Brain pericyte (primary cell): ENCODE measurements at regions not wholly inside any gene's neighbourhood (a gene's known extent, or its start where the extent isn't known, plus 50 kb on each side); places are given as distances from the start of the nearest gene placed in this dataset.
A peak's percentile ranks its signal among the peaks of the same experiment; 100 is the strongest.

ENCODE experiments used
- DNase-seq: peaks from one replicate; pipeline ENCODE4 v3.0.0-alpha.2; 2012; ENCODE audit warnings: low read depth, low spot score

DNA sequence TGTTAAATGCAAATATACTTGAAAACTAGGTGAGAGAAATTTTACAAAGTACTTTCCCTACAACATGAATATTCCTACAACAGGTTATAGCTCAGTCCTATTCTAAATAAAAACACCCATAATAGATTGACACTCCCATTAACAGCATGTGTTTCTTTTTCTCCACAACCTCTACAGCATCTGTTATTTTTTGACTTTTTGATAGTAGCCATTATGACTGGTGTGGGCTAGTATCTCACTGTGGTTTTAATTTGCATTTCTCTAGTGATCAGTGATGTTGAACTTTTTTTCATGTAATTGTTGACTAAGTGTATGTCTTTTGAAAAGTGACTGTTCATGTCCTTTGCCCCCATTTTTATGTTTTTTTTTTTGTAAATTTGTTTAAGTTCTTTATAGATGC is 1506.1 kb upstream of the CDH9 start:
- no peak for DNase-seq

DNA sequence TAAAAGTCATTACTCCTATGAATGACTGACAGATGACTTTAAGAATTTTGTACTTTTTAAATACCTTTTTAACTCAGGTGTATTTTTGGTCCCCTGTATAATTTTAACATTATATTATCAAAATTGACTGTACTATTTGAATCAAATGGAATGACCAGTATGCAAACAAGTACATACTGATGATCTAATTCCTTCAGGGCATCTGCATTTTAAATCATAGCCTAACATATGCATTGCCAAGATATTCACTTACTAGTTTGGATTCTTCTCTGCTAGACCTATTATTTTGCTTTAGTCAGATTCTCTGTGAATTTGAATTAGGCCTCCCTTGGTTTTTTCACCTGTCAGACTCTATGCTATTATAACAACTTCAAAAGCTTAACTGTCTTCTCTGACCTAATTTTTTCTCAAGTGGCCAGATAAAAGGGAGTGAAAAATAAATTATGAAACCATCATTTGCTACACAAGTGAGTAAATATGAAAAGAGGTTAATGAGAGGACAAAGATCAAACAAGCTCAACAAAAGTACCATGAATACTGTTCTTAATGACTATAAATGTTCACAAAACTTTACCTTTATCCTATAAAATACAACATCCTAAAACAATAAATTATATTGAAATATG is 1505.2 kb upstream of the CDH9 start:
- no peak for DNase-seq

DNA sequence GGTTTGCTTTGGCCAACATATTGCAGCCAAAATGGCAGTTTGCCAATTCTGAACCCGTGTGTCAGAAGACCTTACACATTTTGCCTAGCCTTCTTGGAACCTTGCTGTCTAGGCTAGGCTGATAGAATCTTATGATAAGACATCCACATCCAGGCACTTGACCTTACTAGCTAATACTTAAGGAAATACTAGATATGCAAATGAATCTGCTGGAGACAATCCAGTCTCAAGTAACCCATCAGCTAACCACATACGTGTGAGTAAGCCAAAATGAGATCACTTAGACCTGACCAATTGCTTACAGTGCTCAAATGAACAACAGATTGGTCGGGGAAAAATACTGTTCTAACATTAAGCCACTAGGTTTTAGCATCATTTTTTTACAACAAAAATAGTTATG is 1504.6 kb upstream of the CDH9 start:
- DNase-seq: peak; percentile 41

- peak; percentile 97 for DNase-seq
Observed at GRCh38 chr5:28523888-28524635, 1485.7 kb upstream of the CDH9 start.

DNA sequence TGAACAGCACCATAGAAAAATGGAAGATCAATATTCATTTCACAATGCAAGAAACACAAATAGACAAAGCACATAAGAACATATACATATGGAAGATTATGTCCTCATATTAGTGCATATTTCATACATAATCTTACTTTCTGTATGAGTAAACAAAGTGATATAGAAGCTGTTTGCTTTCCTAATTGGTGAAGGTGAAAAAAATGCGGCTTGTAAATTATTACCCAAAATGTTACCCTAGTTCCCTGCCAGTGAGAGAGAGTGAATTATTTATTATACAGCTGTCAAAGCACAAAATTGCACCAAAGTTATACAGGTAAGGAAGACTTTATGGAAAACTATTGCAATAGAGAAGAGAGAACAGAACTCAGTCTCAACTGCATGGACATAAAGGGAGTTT is 1485.0 kb upstream of the CDH9 start:
- DNase-seq: no peak

GRCh38 chr5:28517691-28518090 is 1479.3 kb upstream of the CDH9 start:
- DNase-seq: no peak

DNA sequence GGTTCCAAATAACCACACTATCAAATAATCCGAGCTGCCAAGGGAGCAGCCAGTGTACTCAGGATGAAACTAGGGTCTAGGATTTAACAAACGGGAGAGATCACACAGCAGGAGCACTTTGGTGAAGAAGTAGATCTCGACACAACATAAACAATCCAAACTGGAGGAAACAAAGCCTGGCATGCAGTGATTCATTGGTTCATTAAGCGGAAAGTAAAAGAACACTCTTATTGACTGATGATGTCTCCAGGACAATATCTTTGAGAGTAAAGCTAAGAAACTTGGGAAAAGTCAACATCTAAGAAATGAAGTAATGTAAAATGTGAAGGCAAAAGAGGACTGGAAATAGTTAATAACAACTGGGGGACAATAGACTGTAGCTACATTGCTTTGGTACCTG is 1478.3 kb upstream of the CDH9 start:
- peak; percentile 15 for DNase-seq

- no peak for DNase-seq
Observed at GRCh38 chr5:28512648-28513047, 1474.3 kb upstream of the CDH9 start.

GRCh38 chr5:28505121-28505520 is 1466.7 kb upstream of the CDH9 start:
- no peak for DNase-seq

- DNase-seq: no peak
Observed at GRCh38 chr5:28500511-28500910, 1462.1 kb upstream of the CDH9 start.

DNA sequence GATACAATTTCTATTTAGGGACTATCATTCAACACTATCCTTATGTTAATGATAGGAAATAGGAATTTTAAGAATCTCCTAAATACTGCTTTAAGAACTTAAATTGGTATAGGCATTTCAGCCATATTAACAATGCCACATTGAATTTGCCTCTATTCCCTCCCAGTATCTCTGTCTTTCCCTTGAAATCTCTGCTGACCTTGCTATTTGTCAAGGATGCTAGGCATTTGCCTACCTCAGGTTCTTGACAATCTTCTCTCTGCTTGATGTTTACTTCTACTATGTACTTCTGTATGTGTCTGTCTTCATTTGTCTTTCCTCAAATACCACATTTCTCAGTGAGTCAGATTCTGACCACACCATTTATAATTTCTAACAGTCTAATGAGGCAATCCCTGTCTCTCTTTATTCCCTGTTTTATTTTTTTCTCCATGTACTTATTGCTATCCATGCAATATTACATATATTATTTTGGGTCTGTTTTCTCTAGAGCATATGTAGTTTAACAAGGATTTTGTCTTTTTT is 1461.4 kb upstream of the CDH9 start:
- DNase-seq: no peak

DNA sequence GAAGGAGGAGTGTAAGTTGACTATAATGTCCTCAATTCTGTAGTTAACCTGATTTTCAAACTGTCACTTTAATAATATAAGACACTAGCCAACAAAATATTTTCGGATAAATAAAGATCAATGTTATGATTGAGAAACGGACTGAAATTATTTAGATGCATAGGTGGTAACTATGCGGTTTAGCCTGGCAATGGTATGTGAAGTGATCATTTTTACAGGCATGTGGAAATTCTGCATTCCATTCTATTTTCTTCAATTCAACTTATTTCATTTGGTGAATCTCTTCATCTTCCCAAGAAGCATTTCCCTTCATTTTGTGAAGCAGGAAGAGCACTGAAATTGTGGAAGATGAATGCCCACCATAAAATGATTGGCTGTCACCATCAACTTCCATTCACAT is 1457.5 kb upstream of the CDH9 start:
- no peak for DNase-seq

DNA sequence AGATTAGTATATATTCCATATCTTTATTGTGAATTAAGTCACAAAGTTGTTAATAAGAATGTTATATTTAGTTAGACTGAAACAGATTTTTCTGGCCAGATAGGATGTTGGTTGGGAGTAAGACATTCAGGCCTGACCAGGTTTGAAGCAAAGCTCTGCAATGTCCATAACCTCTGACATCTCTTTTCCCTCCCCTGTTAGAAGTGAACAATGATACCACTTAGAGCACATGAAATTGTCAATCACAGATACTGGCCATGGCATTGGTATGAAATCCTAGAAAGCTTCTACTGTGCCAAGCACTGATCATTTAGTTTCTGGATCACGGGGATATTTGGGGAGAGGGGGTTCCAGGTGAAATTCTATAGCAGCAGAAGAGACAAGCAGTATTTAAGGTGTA is 1455.1 kb upstream of the CDH9 start:
- DNase-seq: no peak

- DNase-seq: no peak
Observed at GRCh38 chr5:28488752-28489151, 1450.4 kb upstream of the CDH9 start.

DNA sequence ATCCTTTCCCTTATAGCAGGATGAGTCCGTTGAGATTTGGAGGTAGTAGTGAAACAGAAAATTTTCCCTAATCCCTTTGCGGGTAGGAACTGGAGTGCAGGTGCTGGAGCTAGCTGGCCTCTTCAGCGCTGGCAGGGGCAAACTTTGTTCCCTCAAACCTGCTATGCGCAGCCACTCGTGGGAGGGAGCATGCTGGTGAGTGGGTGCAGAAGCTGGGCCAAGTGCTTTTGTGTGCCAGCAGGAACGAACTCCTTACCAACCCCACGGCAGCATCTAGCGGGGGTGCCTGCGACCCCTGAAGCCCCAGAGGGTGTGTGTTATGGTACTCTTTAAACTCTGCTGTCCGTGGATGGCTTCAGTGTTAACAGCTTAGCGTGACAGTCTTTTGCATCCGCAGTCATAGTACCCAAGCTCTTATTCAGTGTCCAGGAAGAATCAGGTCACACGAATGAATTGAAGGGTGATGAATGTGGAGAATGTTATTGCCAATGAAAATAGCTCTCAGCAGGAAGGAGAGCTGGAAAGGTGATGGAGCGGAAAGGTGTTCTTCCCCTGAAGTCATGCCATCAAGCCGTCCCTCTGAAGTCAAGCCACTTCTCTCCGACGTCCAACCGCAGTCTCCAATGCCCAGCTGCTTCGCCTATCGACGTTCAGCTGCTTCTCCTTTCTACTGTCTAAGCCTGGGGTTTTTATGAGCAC is 1445.1 kb upstream of the CDH9 start:
- DNase-seq: no peak

DNA sequence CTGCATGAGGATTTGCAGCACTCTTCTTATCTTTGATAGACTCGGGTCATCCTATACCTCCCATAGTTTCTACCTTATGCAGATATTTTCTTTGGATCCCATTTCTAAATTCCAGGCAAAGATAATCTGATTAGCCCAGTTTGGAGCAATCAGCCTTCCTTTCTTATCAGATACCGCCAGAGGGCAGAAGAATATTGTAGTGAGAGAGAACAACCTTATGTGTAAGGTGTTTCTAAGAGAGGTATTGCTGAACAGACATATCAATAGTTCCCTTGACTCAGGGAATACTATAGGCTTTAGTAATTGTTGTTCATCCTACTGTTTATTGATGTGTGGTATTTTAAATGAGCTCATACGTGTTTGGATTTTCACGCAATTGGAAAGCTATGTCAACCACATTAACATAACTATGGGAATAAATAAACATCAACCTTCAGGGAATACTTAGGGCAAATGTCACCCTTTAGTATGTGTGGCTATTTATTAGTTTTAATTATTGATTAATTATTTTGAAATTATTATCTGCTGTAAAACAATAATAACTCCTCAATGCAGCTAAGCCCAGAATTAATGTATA is 1435.2 kb upstream of the CDH9 start:
- no peak for DNase-seq

DNA sequence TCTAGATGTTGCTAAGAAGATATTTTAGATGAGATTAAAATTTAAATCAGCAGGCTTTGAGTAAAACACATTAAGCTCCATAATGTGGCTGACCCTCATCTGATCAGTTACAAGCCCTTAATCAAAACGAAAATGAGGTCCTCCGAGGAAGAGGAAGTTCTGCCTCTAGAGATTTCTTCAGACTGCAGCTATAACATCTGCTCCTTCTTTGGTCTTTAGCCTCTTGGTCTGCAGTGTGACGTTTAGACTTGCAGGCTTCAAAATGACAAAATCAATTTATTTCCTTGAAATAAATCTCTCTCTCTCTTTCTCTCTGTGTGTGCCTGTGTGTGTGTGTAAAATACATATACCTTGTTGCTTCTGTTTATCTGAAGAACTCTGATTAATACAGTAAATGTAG is 1429.8 kb upstream of the CDH9 start:
- no peak for DNase-seq

DNA sequence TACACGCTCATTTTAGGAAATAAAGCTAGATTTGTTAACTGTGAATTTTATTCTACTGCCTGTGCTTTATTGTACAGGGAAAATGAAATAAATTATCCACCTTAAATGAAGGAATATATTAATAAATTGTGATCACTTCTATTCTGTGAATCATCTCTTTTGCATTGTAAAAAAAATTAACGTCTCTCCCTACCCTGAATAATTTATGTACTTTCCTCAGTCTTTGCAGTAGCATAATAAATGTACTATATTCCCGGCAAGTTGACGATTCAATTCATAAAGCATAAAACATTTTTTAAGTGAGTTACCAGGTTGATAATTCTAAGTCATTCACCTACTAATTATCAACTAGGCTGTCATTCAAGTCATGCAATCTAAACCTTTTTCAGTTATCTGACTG is 1425.3 kb upstream of the CDH9 start:
- DNase-seq: no peak

- no peak for DNase-seq
Observed at GRCh38 chr5:28451483-28451882, 1413.1 kb upstream of the CDH9 start.

DNA sequence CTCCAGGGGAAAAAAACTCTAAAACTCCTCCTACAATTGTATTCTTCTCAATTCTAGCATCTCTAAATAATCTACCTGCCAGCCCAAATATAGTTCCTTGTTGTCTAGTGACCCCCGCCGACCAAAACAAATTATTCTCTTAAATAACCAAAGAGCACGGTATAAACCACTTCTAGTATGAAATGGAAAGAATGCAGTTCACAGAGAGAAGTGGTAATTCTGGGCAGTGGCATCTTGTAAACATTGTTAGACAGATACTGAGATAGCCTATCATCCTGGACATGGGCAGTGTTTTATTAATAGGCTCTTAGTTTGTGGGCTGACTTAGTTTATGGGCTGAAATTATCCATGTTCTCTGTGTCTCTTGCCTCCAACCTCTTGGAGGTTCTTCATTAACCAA is 1412.6 kb upstream of the CDH9 start:
- DNase-seq: no peak

DNA sequence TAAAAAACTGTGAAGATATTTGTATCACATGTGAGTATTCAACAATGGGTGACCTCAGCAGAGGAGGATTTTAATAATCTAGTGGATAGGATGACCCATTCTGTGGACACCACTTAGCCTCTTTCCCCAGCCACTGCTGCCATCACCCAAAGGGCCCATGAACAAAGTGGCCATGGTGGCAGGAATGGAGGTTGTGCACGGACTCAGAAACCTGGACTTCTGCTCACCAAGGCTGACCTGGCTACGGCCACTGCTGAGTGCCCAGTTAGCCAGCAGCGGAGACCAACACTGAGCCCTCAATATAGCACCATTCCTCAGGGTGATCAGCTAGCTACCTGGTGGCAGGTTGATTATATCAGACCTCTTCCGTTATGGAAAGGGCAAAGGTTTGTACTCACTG is 1410.4 kb upstream of the CDH9 start:
- DNase-seq: no peak

- no peak for DNase-seq
Observed at GRCh38 chr5:28430565-28431178, 1392.3 kb upstream of the CDH9 start.
